DMS153 treated with DMSO at 0.1 percent for 48 hours (cell line): ENCODE measurements at regions not wholly inside any gene's neighbourhood (a gene's known extent, or its start where the extent isn't known, plus 50 kb on each side); places are given as distances from the start of the nearest gene placed in this dataset.
"Not testable (repeated sequence)": the region's sequence is repeated elsewhere in the genome, so short reads cannot be mapped to it uniquely, and the experiment has no call there.

Source experiments
- DNase-seq: peaks from one replicate; lab custom pipeline; 2025; ENCODE audit not compliant: unreplicated experiment; lab: John Stamatoyannopoulos, UW

- no peak for DNase-seq
These were observed 152.6 kb upstream of the MSX2 start for GRCh38 chr5:174571662-174572397.

- no peak for DNase-seq
These were observed 151.8 kb upstream of the MSX2 start for GRCh38 chr5:174572591-174572990.

GRCh38 chr5:174573221-174573994, 151.0 kb upstream of the MSX2 start:
- no peak for DNase-seq

GRCh38 chr5:174575043-174575442, 149.3 kb upstream of the MSX2 start:
- no peak for DNase-seq

- DNase-seq: no peak
These were observed 148.3 kb upstream of the MSX2 start for GRCh38 chr5:174576042-174576441.

GRCh38 chr5:174581479-174581878, 142.9 kb upstream of the MSX2 start:
- DNase-seq: no peak

- no peak for DNase-seq
These were observed 142.5 kb upstream of the MSX2 start for GRCh38 chr5:174581894-174582293.

- DNase-seq: no peak
These were observed 141.3 kb upstream of the MSX2 start for GRCh38 chr5:174583071-174583470.

- DNase-seq: no peak
These were observed 138.9 kb upstream of the MSX2 start for GRCh38 chr5:174585472-174585871.

- DNase-seq: not testable (repeated sequence)
These were observed 138.2 kb upstream of the MSX2 start for GRCh38 chr5:174586163-174586562.

DNA sequence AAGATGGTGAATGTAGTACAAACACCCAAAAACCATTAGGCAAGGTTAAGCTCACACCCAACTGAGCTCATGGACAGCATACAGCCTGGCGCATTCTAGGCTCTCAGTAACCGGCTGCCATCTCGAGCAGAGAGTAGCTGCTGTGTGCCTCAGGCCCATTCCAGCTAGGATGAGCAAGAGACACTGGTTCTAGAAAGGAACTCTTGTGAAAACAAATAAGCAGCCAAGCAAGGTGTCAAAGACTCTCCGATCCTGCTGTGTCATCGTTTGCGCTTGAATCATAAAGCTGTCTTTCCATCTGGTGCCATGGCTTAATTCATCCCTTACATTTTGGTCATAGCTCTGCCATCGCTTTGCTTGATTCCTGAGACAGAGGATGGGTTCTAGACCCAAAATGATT, 135.4 kb upstream of the MSX2 start:
- no peak for DNase-seq

DNA sequence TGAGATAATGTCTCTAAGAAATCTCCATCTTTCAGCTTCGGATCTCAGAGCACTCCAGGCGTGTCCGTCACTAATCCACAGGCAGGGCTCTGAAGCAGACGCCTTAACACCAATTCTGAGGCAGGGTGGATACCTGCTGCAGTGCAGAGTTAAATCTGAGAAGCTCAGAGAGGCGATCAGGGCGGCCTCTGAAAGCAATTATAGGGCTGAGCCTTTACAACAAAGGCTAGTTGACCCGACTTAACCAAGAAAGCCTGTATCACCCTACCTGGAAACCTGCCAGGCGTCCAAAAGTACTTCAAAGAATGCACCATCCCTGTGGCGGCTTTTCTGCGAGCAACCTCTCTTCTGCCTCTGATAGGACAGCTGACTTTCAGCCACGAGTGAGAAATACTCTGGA, 134.8 kb upstream of the MSX2 start:
- DNase-seq: no peak

DNA sequence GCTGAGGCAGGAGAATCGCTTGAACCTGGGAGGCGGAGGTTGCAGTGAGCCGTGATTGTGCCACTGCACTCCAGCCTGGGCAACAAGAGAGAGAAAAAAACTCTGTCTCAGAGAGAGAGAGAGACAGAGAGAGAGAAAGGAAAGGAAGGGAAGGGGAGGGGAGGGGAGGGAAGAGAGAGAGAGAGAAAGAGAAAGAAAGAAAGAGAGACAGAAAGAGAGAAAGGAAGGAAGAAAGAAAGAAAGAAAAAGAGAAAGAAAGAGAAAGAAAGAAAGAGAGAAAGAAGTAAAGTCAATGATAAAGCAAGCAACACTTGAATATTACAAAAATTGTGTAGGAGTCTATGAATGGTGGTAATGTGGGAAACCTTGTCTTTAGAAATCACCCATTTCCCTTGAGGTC, 133.6 kb upstream of the MSX2 start:
- DNase-seq: no peak

DNA sequence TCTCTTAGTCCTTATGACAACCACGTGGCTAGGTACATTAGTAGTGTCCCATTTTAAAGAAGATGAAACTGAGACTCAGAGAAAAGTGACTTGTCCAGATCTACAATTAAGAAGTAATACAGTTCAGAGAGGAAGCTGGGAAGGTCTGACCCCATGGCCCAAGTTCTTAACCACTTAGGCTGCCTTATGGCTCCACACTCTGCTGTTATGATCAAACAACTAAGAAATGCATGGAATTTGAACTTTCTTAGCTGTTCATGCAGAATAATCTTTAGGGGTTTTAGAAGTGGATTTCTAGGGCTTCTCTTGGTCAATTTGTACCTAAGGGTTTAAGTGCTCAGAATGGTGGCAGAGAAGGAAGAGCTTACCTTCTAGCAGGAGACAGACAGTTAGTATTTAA, 128.0 kb upstream of the MSX2 start:
- DNase-seq: no peak

GRCh38 chr5:174599992-174600391, 124.4 kb upstream of the MSX2 start:
- no peak for DNase-seq

GRCh38 chr5:174601946-174602345, 122.4 kb upstream of the MSX2 start:
- no peak for DNase-seq

- DNase-seq: no peak
These were observed 118.2 kb upstream of the MSX2 start for GRCh38 chr5:174606153-174606552.

DNA sequence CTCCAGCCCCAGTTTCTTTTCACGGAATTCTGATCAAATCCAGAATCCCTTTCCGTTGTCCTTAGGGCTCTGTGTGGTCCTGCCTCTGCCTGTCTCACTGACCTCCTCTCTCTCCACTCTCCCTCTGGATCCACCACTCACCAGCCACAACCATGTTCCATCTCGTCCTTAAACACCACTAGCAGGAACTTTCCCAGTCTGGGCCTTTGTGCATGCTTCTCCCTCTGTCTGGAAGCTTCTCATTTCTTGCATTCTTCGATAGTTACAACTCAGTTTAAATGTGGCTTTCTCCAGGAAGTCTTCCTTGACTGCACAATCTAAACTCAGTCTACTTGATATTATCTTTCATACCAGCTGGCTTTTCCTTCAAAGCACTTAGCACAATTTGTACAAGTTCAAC, 117.7 kb upstream of the MSX2 start:
- DNase-seq: no peak

DNA sequence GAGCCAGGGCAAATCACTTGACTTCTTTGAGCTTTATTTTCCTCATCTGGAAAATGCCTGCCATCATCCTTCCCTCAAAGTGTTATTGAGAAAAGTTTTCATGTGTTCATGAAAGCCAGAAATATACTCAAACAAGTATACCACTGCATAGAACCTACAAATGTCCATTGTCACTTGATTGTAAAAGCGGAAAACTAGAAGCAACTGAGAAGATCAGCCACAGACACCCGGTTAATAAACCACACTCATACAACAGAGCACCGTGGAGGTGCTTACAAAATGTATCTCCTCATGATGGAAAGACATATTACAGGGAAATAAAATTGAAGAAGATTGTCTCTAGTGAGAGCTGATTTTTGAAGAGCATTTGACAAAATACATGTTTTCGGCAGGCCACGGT, 117.2 kb upstream of the MSX2 start:
- DNase-seq: no peak

DNA sequence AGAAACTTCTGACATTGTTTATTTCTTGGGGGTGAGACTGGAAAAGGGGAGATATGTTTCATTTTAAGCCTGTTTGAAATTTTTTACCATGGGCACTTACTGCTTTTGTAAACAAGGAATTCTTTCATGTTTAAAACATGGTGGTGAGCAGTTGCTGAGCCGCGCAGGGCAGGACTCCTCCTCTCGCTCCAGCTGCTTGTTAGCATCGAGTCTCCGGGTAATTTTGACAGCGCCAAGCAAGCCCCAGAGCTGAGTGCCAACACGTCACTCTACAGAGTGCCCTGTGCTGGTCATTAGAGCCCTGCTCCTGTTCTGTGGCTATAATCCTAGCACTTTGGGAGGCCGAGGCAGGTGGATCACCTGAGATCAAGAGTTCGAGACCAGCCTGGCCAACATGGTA, 116.5 kb upstream of the MSX2 start:
- no peak for DNase-seq

- DNase-seq: no peak
These were observed 115.7 kb upstream of the MSX2 start for GRCh38 chr5:174608631-174609097.

DNA sequence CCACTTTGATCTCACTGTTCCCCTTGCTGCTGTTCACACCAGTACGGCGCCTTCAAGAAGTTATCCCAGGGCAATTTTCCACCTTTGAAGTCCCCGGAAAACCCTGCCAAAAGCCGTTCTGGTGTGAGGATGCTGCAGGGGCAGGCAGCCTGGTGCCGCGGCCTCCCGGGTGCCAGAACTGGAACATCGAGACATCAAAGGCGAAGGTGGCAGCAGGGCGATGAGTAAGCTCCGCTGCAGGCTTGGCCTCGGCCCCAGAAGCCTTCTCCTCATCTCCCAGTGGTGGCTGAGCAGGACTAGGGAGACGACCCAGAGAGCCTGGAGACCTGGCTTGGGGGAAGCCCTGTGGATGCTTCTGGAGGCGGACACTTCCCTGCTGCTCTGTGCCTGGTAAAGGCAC, 115.3 kb upstream of the MSX2 start:
- DNase-seq: no peak

DNA sequence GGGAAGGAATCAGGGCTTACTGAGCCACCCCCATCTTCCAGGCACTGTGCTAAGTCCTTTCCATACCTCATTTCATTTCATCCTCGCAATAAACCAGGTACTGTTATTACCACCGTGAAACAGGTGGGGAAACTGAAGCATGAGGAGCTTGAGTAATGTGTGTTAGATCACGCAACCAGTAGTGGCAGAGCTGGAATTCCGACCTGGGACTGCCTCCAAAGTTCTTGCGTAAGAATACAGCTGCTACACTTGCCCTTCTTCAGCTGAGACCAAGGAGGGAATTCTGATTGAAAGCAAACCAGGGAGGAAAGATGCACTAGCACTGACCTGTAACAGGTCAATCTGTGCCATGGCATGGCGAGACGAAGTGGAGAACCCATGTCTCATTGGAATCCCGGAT, 113.4 kb upstream of the MSX2 start:
- DNase-seq: no peak
